ENCODE measurements at regions not wholly inside any gene's neighbourhood (a gene's known extent, or its start where the extent isn't known, plus 50 kb on each side); places are given as distances from the start of the nearest gene placed in this dataset.

- TF ChIP-seq CTCF (IDR thresholded peaks at IDR 0.05; ENCODE audit: control extremely low read depth in 1 of 3, insufficient read depth in 1 of 3, low read depth in 1 of 3, low read length in 3 of 3): peak in 1 of 3 experiments; percentile 24; a peak in 1 of 4 replicates
- no peak for TF ChIP-seq EZH2 (IDR thresholded peaks at IDR 0.05; ENCODE audit: low read depth, low read length, severe bottlenecking)
- no peak for TF ChIP-seq SUZ12 (IDR thresholded peaks at IDR 0.05; ENCODE audit: low read length)
- no peak for TF ChIP-seq GTF2F1 (IDR thresholded peaks at IDR 0.05; ENCODE audit: borderline replicate concordance, low read depth, low read length)
- TF ChIP-seq POLR2AphosphoS5 (IDR thresholded peaks at IDR 0.05; ENCODE audit: low read depth, low read length): no peak
Observed at GRCh38 chr5:110973510-110973909, 98.0 kb upstream of the TSLP start.
